K562 (cell line): ENCODE measurements at regions not wholly inside any gene's neighbourhood (a gene's known extent, or its start where the extent isn't known, plus 50 kb on each side); places are given as distances from the start of the nearest gene placed in this dataset.

Experiments
- ATAC-seq: fragments of 200-7000 bp; cut with Tn5 transposase; 3 replicates; pipeline ENCODE4 v1.9.1; 2020; ENCODE audit warnings: moderate library complexity
- BruUV-seq: library from RNA; stranded (reverse); fragments of 400-500 nt; replicated peaks from 2 replicates; lab custom pipeline; 2021; lab: Mats Ljungman, UMichigan
- CTCF ChIA-PET: fragments of 300-600 bp; formaldehyde crosslinking; extraction: SDS; loops from one replicate; lab custom pipeline; 2021; ENCODE audit warnings: low intra/inter-chr PET ratio; lab: Yijun Ruan, JAX
- POLR2A ChIA-PET: fragments of 300-600, 350-650 bp; sonication (Branson Sonifier 250); formaldehyde crosslinking; extraction: SDS; loops from one replicate; lab custom pipeline; 2021; ENCODE audit warnings: antibody characterized with exemption, inconsistent platforms; lab: Yijun Ruan, JAX
- DNase-seq, 4 experiments: peaks; one replicate each; pipeline versions ENCODE4 v3.0.0 to v3.0.0-alpha.2; 2011 to 2018; ENCODE audit warnings: low spot score in 3 of 4, mixed read lengths in 3 of 4; ENCODE audit errors: extremely low read depth in 1 of 4
- FAIRE-seq: peaks from 2 replicates; lab custom pipeline; 2011; peaks lifted over from hg19 to GRCh38; lab: Jason Lieb, UNC
- H2AFZ ChIP-seq: 2 replicates; pipeline ENCODE4 v1.6.0; 2011; ENCODE audit warnings: low read depth, low read length, control low read depth, inconsistent platforms
- H3K27ac ChIP-seq: fragments of 200-600 bp; 3 replicates; pipeline ENCODE4 v1.8.0; 2011; ENCODE audit warnings: low read depth, mild to moderate bottlenecking, control low read depth, inconsistent platforms, low read length, moderate library complexity, mixed read lengths; ENCODE audit errors: extremely low read depth
- H3K27me3 ChIP-seq, 2 experiments: fragments of 300-600 bp in 1 of 2; 2 replicates in 1 of 2; 3 replicates in 1 of 2; pipeline versions ENCODE4 v1.6.0 to v1.8.0; 2011; ENCODE audit warnings: inconsistent platforms in 2 of 2, low read length in 2 of 2, mild to moderate bottlenecking in 1 of 2, mixed read lengths in 1 of 2, moderate library complexity in 1 of 2; ENCODE audit not compliant: control insufficient read depth in 2 of 2, insufficient read depth in 2 of 2
- H3K36me3 ChIP-seq: fragments of 300-600 bp; 3 replicates; pipeline ENCODE4 v1.8.0; 2011; ENCODE audit warnings: mild to moderate bottlenecking, low read length, inconsistent platforms; ENCODE audit not compliant: control insufficient read depth, insufficient read depth
- H3K4me1 ChIP-seq, 2 experiments: fragments of 200-600 bp in 1 of 2; replicated peaks in 1 of 2; 2 replicates in 1 of 2; 3 replicates in 1 of 2; pipeline versions ENCODE4 v1.5.1 to v1.8.0; 2011; ENCODE audit warnings: inconsistent platforms in 2 of 2, low read length in 2 of 2, mild to moderate bottlenecking in 1 of 2, mixed read lengths in 1 of 2, moderate library complexity in 1 of 2; ENCODE audit not compliant: control insufficient read depth in 2 of 2, insufficient read depth in 2 of 2
- H3K4me2 ChIP-seq: 2 replicates; pipeline ENCODE4 v1.6.1; 2011; ENCODE audit warnings: low read length, control low read depth, inconsistent platforms, mixed read lengths; ENCODE audit not compliant: insufficient read depth
- H3K4me3 ChIP-seq: fragments of 200-600 bp; sonication (generic), shearing (Covaris generic); 2 replicates; pipeline ENCODE4 v1.5.1; 2016; ENCODE audit warnings: control low read depth, inconsistent platforms
- H3K79me2 ChIP-seq: fragments of 200-600 bp; 3 replicates; pipeline ENCODE4 v1.8.0; 2011; ENCODE audit warnings: low read length, inconsistent platforms; ENCODE audit not compliant: control insufficient read depth, insufficient read depth
- H3K9ac ChIP-seq, 2 experiments: 2 replicates each; pipeline versions ENCODE4 v1.6.0 to v1.6.1; 2011; ENCODE audit warnings: low read depth in 2 of 2, low read length in 2 of 2, control low read depth in 1 of 2, inconsistent platforms in 1 of 2, mild to moderate bottlenecking in 1 of 2, mixed read lengths in 1 of 2; ENCODE audit not compliant: insufficient read depth in 1 of 2
- H3K9me1 ChIP-seq: one replicate; pipeline ENCODE4 v1.6.0; 2011; ENCODE audit warnings: inconsistent platforms, mild to moderate bottlenecking, low read length, moderate library complexity; ENCODE audit not compliant: control insufficient read depth, insufficient read depth
- H3K9me3 ChIP-seq: replicated peaks from 2 replicates; pipeline ENCODE4 v1.5.1; 2011; ENCODE audit warnings: low read depth, low read length, inconsistent platforms; ENCODE audit not compliant: control insufficient read depth, insufficient read depth
- H4K20me1 ChIP-seq: replicated peaks from 2 replicates; pipeline ENCODE4 v1.6.1; 2011; ENCODE audit warnings: low read length, inconsistent platforms, mixed read lengths; ENCODE audit not compliant: control insufficient read depth, insufficient read depth
- BRF2 ChIP-seq: IDR thresholded peaks from 3 replicates; pipeline ENCODE4 v1.6.1; 2011; ENCODE audit warnings: borderline replicate concordance, mild to moderate bottlenecking; ENCODE audit not compliant: insufficient read length, insufficient read depth
- GMEB1 ChIP-seq: fragments of 250-450 bp; sonication (Bioruptor Pico); IDR thresholded peaks from 2 replicates; pipeline ENCODE4 v1.4.0; 2020; ENCODE audit warnings: mild to moderate bottlenecking
- TSHZ1 ChIP-seq: fragments of 250-450 bp; sonication (Bioruptor Pico); IDR thresholded peaks from 2 replicates; pipeline ENCODE4 v1.4.0; 2020; ENCODE audit warnings: mild to moderate bottlenecking, moderate library complexity
- ZFP91 ChIP-seq: sonication (generic); formaldehyde crosslinking; IDR thresholded peaks from 2 replicates; pipeline ENCODE4 v1.8.0; 2022; ENCODE audit warnings: mild to moderate bottlenecking, missing genetic modification reagents
- ZFX ChIP-seq: sonication (generic); formaldehyde crosslinking; IDR thresholded peaks from 2 replicates; pipeline ENCODE4 v1.8.0; 2022; ENCODE audit warnings: mild to moderate bottlenecking, missing genetic modification reagents, moderate library complexity
- ZKSCAN8 ChIP-seq: fragments of 200-800 bp; sonication (Bioruptor generic); IDR thresholded peaks from 2 replicates; pipeline ENCODE4 v1.6.1; 2016; ENCODE audit warnings: missing genetic modification characterization, missing compliant biosample characterization
- ZNF324 ChIP-seq: fragments of 250-450 bp; sonication (Bioruptor Pico); IDR thresholded peaks from 2 replicates; pipeline ENCODE4 v1.4.0; 2020; ENCODE audit warnings: mild to moderate bottlenecking
- WGBS: fragments of 100-300 bp; shearing (Covaris generic); methylation state at CpG from one replicate; pipeline ENCODE4 v1.1.6; 2016; ENCODE audit warnings: low coverage, mixed read lengths; ENCODE audit not compliant: insufficient coverage; ENCODE audit errors: missing lambda C conversion rate; 5-methylcytosine and 5-hydroxymethylcytosine counted together
- in situ Hi-C: fragments of 300-500 bp; cut with MboI; formaldehyde crosslinking; loops from 4 replicates; pipeline ENCODE4 v1.15.0; 2018; ENCODE audit warnings: inconsistent platforms, mixed read lengths
- intact Hi-C: fragments of 100-400 bp; cut with micrococcal nuclease; formaldehyde crosslinking; loops from 2 replicates; pipeline ENCODE4 v1.14.2; 2022
- TF ChIP-seq, protein P1 (sequence below): fragments of 150-350 bp; conservative IDR thresholded peaks from 2 replicates; pipeline ENCODE4 v1.6.1; 2014; ENCODE audit warnings: low read length

DNA sequence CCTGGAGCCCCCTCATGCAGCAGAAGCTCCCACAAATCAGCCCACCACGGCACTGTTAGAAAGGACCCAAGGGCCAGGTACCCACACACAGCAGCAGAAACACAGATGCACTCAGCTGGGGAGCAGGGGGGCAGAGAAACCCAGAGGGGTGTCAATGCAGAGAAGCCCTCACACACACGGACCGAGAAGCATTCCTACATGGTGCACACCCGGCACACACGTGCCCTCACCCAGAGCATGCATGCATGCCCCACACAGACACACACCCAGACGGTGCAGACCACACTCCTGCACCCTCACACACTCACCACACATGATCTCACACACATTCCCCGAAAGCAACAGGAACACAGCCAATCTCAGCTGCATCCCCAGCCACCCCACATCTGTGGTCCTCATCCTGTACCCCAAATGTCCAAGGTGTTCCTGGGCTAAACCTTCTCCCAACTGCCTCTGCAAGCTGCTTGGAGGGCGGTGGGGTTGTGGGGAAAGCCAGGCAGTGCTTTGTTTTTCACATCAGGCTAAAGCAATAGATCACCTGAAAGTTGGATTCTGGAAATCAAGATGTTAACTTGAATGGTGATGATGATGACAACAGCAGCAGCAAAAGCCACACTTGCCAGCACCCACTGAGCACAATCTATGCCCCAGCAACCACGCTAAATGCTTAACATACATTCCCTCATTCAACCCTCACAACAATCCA is 102.3 kb downstream of the ZFP36L2 start (continued):
- TF ChIP-seq TSHZ1: no peak

GRCh38 chr2:43123486-43123885 is 102.9 kb downstream of the ZFP36L2 start:
- intact Hi-C loops: no loop called here
- no peak for FAIRE-seq
- TF ChIP-seq ZNF324 (no peak), ZKSCAN8 (no peak), ZFP91 (CRISPR knock-in tag) (no peak), ZFX (no peak), BRF2 (no peak), GMEB1 (CRISPR knock-in tag) (no peak)
- TF ChIP-seq, protein P1, sequence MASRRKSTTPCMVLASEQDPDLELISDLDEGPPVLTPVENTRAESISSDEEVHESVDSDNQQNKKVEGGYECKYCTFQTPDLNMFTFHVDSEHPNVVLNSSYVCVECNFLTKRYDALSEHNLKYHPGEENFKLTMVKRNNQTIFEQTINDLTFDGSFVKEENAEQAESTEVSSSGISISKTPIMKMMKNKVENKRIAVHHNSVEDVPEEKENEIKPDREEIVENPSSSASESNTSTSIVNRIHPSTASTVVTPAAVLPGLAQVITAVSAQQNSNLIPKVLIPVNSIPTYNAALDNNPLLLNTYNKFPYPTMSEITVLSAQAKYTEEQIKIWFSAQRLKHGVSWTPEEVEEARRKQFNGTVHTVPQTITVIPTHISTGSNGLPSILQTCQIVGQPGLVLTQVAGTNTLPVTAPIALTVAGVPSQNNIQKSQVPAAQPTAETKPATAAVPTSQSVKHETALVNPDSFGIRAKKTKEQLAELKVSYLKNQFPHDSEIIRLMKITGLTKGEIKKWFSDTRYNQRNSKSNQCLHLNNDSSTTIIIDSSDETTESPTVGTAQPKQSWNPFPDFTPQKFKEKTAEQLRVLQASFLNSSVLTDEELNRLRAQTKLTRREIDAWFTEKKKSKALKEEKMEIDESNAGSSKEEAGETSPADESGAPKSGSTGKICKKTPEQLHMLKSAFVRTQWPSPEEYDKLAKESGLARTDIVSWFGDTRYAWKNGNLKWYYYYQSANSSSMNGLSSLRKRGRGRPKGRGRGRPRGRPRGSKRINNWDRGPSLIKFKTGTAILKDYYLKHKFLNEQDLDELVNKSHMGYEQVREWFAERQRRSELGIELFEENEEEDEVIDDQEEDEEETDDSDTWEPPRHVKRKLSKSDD: no peak

More at GRCh38 chr2:43123486-43123885, 102.9 kb downstream of the ZFP36L2 start:
- POLR2A ChIA-PET: interaction anchor here (0.6 to 0.7 kb wide), 2 partner anchors 31 to 98 kb away, joined by 3 read pairs; no protein-coding TSS in a partner anchor
- Histone ChIP-seq H3K9me3 (no peaks in the 10 kb centered on the region), H3K27ac (no peak overlapping the region), H3K9me1 (no peaks in the 10 kb centered on the region), H3K9ac (no peak overlapping the region), H3K27me3 (no peaks in the 10 kb centered on the region), H3K4me3 (no peak overlapping the region), H2AFZ (no peak overlapping the region), H3K4me1 (peaks cover 0 to 15% of the 10 kb centered on the region in 2 experiments; a peak in 2 of 5 replicates), H3K36me3 (no peaks in the 10 kb centered on the region), H3K4me2 (no peak overlapping the region), H4K20me1 (no peaks in the 10 kb centered on the region), H3K79me2 (no peaks in the 10 kb centered on the region)
- CTCF ChIA-PET: interaction anchor here (0.6 to 0.7 kb wide), 2 partner anchors 144 to 485 kb away, joined by 3 read pairs; no protein-coding TSS in a partner anchor
- 32% methylated on average over 8 of the region's 8 CpGs for WGBS
- DNase-seq (no peak), ATAC-seq (no peak)
- BruUV-seq: no TSS peak
- in situ Hi-C loops: no loop called here
